H9 (cell line): ENCODE measurements at regions not wholly inside any gene's neighbourhood (a gene's known extent, or its start where the extent isn't known, plus 50 kb on each side); places are given as distances from the start of the nearest gene placed in this dataset.

ENCODE experiments used
- DNase-seq: peaks from one replicate; pipeline ENCODE4 v3.0.0-alpha.2; 2017
- H2AFZ ChIP-seq: one replicate; pipeline ENCODE4 v1.6.1; 2013; ENCODE audit warnings: mild to moderate bottlenecking, low read length, control low read depth, moderate library complexity
- H2AK5ac ChIP-seq: 2 replicates; pipeline ENCODE4 v1.6.1; 2013; ENCODE audit warnings: low read length, control low read depth, mixed read lengths; ENCODE audit not compliant: insufficient read length
- H2BK120ac ChIP-seq: one replicate; pipeline ENCODE4 v1.6.1; 2013; ENCODE audit warnings: low read depth, mild to moderate bottlenecking, low read length, control low read depth, inconsistent platforms; ENCODE audit not compliant: poor library complexity, severe bottlenecking
- H2BK12ac ChIP-seq: 2 replicates; pipeline ENCODE4 v1.6.1; 2013; ENCODE audit warnings: low read length, control low read depth, mixed read lengths, low read depth; ENCODE audit not compliant: insufficient read length
- H2BK15ac ChIP-seq: 2 replicates; pipeline ENCODE4 v1.6.1; 2013; ENCODE audit warnings: low read depth, low read length, control low read depth
- H2BK20ac ChIP-seq: one replicate; pipeline ENCODE4 v1.6.1; 2013; ENCODE audit warnings: low read depth, mild to moderate bottlenecking, low read length, control low read depth, inconsistent platforms; ENCODE audit not compliant: poor library complexity, severe bottlenecking
- H2BK5ac ChIP-seq: 2 replicates; pipeline ENCODE4 v1.6.1; 2013; ENCODE audit warnings: low read length, control low read depth, mixed read lengths; ENCODE audit not compliant: insufficient read length
- H3K14ac ChIP-seq: 2 replicates; pipeline ENCODE4 v1.6.1; 2013; ENCODE audit warnings: low read length, control low read depth; ENCODE audit not compliant: insufficient read depth
- H3K18ac ChIP-seq: 2 replicates; pipeline ENCODE4 v1.6.1; 2013; ENCODE audit warnings: low read depth, mild to moderate bottlenecking, mixed read lengths, low read length, control low read depth; ENCODE audit not compliant: insufficient read length
- H3K23ac ChIP-seq: 2 replicates; pipeline ENCODE4 v1.6.1; 2013; ENCODE audit warnings: low read length, control low read depth, mixed read lengths, low read depth; ENCODE audit not compliant: insufficient read length
- H3K23me2 ChIP-seq: 2 replicates; pipeline ENCODE4 v1.6.1; 2013; ENCODE audit warnings: low read depth, mild to moderate bottlenecking, mixed read lengths, low read length, control low read depth; ENCODE audit not compliant: insufficient read length, poor library complexity, severe bottlenecking
- H3K27ac ChIP-seq: 2 replicates; pipeline ENCODE4 v1.5.1; 2013; ENCODE audit warnings: low read length, control low read depth, mixed read lengths, low read depth; ENCODE audit not compliant: insufficient read length
- H3K27me3 ChIP-seq: 2 replicates; pipeline ENCODE4 v1.6.1; 2013; ENCODE audit warnings: low read length, control low read depth, inconsistent platforms; ENCODE audit not compliant: insufficient read depth
- H3K4ac ChIP-seq: 2 replicates; pipeline ENCODE4 v1.6.1; 2013; ENCODE audit warnings: low read depth, mild to moderate bottlenecking, control low read depth, inconsistent platforms, low read length, moderate library complexity
- H3K4me1 ChIP-seq: 2 replicates; pipeline ENCODE4 v1.6.1; 2013; ENCODE audit warnings: low read length, control low read depth, inconsistent platforms; ENCODE audit not compliant: insufficient read depth
- H3K4me2 ChIP-seq: 2 replicates; pipeline ENCODE4 v1.6.1; 2013; ENCODE audit warnings: low read length, control low read depth, mixed read lengths; ENCODE audit not compliant: insufficient read length, insufficient read depth
- H3K56ac ChIP-seq: 2 replicates; pipeline ENCODE4 v1.6.1; 2013; ENCODE audit warnings: low read depth, mild to moderate bottlenecking, mixed read lengths, low read length, control low read depth; ENCODE audit not compliant: insufficient read length
- H3K79me1 ChIP-seq: 2 replicates; pipeline ENCODE4 v1.6.1; 2013; ENCODE audit warnings: low read depth, mild to moderate bottlenecking, moderate library complexity, low read length, control low read depth, inconsistent platforms; ENCODE audit not compliant: insufficient read depth, poor library complexity, severe bottlenecking
- H3K79me2 ChIP-seq: 2 replicates; pipeline ENCODE4 v1.6.1; 2013; ENCODE audit warnings: low read length, control low read depth, inconsistent platforms; ENCODE audit not compliant: insufficient read depth
- H3K9ac ChIP-seq: 2 replicates; pipeline ENCODE4 v1.6.1; 2013; ENCODE audit warnings: low read length, control low read depth, mixed read lengths; ENCODE audit not compliant: insufficient read length; ENCODE audit errors: extremely low read depth
- H3K9me3 ChIP-seq: one replicate; pipeline ENCODE4 v1.6.1; 2013; ENCODE audit warnings: low read depth, low read length, inconsistent platforms; ENCODE audit not compliant: control insufficient read depth
- H3T11ph ChIP-seq: one replicate; pipeline ENCODE4 v1.6.1; 2013; ENCODE audit warnings: mild to moderate bottlenecking, low read length, control low read depth, inconsistent platforms
- H4K20me1 ChIP-seq: one replicate; pipeline ENCODE4 v1.6.1; 2013; ENCODE audit not compliant: control insufficient read depth, insufficient read length, insufficient read depth
- H4K5ac ChIP-seq: 2 replicates; pipeline ENCODE4 v1.6.1; 2013; ENCODE audit warnings: low read depth, mild to moderate bottlenecking, mixed read lengths, low read length, control low read depth; ENCODE audit not compliant: insufficient read length
- H4K8ac ChIP-seq: replicated peaks from 2 replicates; pipeline ENCODE4 v1.6.1; 2013; ENCODE audit warnings: low read length, control low read depth, mixed read lengths, low read depth; ENCODE audit not compliant: insufficient read length
- H4K91ac ChIP-seq: 2 replicates; pipeline ENCODE4 v1.6.1; 2013; ENCODE audit warnings: low read depth, mild to moderate bottlenecking, moderate library complexity, mixed read lengths, low read length, control low read depth; ENCODE audit not compliant: insufficient read length
- H3K27ac Mint-ChIP-seq, 3 experiments: 2 replicates in 2 of 3; 3 replicates in 1 of 3; pipeline ENCODE4 v1.8.0; 2020 to 2021; ENCODE audit warnings: mixed read lengths in 3 of 3, mild to moderate bottlenecking in 1 of 3, moderate library complexity in 1 of 3
- H3K27me3 Mint-ChIP-seq: 2 replicates; pipeline ENCODE4 v1.8.0; 2021; ENCODE audit warnings: low read depth, mild to moderate bottlenecking, moderate library complexity, mixed read lengths
- H3K36me3 Mint-ChIP-seq, 3 experiments: 2 replicates in 2 of 3; 3 replicates in 1 of 3; pipeline ENCODE4 v1.8.0; 2020 to 2021; ENCODE audit warnings: low read depth in 3 of 3, mixed read lengths in 3 of 3; ENCODE audit not compliant: insufficient read depth in 1 of 3
- H3K4me1 Mint-ChIP-seq, 2 experiments: 2 replicates each; pipeline ENCODE4 v1.8.0; 2020; ENCODE audit warnings: mixed read lengths in 2 of 2
- H3K4me3 Mint-ChIP-seq, 2 experiments: 2 replicates in 1 of 2; 3 replicates in 1 of 2; pipeline ENCODE4 v1.8.0; 2020 to 2021; ENCODE audit warnings: mild to moderate bottlenecking in 2 of 2, mixed read lengths in 2 of 2, moderate library complexity in 1 of 2
- H3K9me3 Mint-ChIP-seq, 2 experiments: 2 replicates in 1 of 2; 3 replicates in 1 of 2; pipeline ENCODE4 v1.8.0; 2020; ENCODE audit warnings: mild to moderate bottlenecking in 2 of 2, mixed read lengths in 2 of 2, moderate library complexity in 1 of 2
- WGBS: extraction: QIAGEN DNeasy Blood & Tissue Kit; methylation state at CpG from one replicate; pipeline ENCODE4 v1.1.7; 2013; ENCODE audit warnings: missing lambda C conversion rate, low lambda C conversion rate, mixed read lengths; ENCODE audit not compliant: insufficient read length; ENCODE audit errors: extremely low coverage; 5-methylcytosine and 5-hydroxymethylcytosine counted together
- TF ChIP-seq, protein P1 (sequence below): fragments of 200-600 bp; sonication (generic); conservative IDR thresholded peaks from 3 replicates; pipeline ENCODE4 v1.8.0; 2021; ENCODE audit warnings: antibody characterized with exemption, mild to moderate bottlenecking

DNA sequence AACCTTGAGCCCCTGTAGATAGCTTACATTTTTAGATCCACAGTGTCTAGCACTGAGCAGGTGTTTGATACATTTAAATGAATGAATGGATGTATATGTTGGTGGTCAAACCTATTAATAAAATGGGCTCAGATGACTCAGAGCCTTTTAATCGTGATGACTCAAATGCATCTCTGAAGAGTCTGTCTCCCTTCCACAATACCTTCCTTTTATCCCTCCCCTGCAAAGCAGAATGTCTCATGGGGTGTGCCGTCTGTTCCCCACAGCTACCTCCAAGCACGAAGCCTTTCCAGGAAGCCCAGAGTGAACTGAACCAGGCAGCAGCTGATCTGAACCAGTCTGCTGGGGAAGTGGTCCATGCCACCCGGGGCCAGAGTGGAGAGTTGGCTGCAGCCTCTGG, 303.5 kb upstream of the TPM1 start:
- Histone ChIP-seq H3K4me2 (no peak overlapping the region), H3T11ph (no peak overlapping the region), H3K79me2 (no peaks in the 10 kb centered on the region), H4K8ac (no peak overlapping the region), H3K23me2 (no peaks in the 10 kb centered on the region), H3K27ac (no peak overlapping the region), H2BK120ac (no peak overlapping the region), H3K9ac (no peak overlapping the region), H2AFZ (no peak overlapping the region), H3K56ac (no peak overlapping the region), H3K4ac (no peak overlapping the region), H2AK5ac (no peak overlapping the region), H3K4me1 (0 out of 2 replicates have a peak, but pooled peaks cover 3% of the 10 kb centered on the region), H3K79me1 (no peaks in the 10 kb centered on the region), H2BK20ac (no peak overlapping the region), H4K20me1 (no peaks in the 10 kb centered on the region), H3K9me3 (no peaks in the 10 kb centered on the region), H4K91ac (no peak overlapping the region), H3K27me3 (no peaks in the 10 kb centered on the region), H3K18ac (no peak overlapping the region), H3K23ac (no peak overlapping the region), H3K14ac (no peak overlapping the region), H2BK5ac (no peak overlapping the region), H2BK15ac (no peak overlapping the region), H4K5ac (no peak overlapping the region), H2BK12ac (no peak overlapping the region)
- no peaks in the 10 kb centered on the region; the same call in 1 of the 2 replicates for H3K27me3 Mint-ChIP-seq
- no peaks in the 10 kb centered on the region for H3K9me3 Mint-ChIP-seq
- TF ChIP-seq, protein P1, sequence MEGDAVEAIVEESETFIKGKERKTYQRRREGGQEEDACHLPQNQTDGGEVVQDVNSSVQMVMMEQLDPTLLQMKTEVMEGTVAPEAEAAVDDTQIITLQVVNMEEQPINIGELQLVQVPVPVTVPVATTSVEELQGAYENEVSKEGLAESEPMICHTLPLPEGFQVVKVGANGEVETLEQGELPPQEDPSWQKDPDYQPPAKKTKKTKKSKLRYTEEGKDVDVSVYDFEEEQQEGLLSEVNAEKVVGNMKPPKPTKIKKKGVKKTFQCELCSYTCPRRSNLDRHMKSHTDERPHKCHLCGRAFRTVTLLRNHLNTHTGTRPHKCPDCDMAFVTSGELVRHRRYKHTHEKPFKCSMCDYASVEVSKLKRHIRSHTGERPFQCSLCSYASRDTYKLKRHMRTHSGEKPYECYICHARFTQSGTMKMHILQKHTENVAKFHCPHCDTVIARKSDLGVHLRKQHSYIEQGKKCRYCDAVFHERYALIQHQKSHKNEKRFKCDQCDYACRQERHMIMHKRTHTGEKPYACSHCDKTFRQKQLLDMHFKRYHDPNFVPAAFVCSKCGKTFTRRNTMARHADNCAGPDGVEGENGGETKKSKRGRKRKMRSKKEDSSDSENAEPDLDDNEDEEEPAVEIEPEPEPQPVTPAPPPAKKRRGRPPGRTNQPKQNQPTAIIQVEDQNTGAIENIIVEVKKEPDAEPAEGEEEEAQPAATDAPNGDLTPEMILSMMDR = no peak
- H3K27ac Mint-ChIP-seq = no peak overlapping the region
- WGBS = no CpG with 5 or more reads among the region's 4 CpGs
- DNase-seq = no peak
- peaks cover 22 to 25% of the 10 kb centered on the region in 2 experiments for H3K4me1 Mint-ChIP-seq
- H3K4me3 Mint-ChIP-seq = no peak overlapping the region
- peaks cover 0 to 4% (median 2%) of the 10 kb centered on the region in 3 experiments; a peak in 3 of 7 replicates for H3K36me3 Mint-ChIP-seq
